WTC11 (cell line): ENCODE measurements at regions not wholly inside any gene's neighbourhood (a gene's known extent, or its start where the extent isn't known, plus 50 kb on each side); places are given as distances from the start of the nearest gene placed in this dataset.

Experiments
- ATAC-seq: fragments of 200-7000 bp; cut with Tn5 transposase; 2 replicates; pipeline ENCODE4 v1.10.0; 2021; ENCODE audit warnings: mild to moderate bottlenecking, moderate library complexity
- CTCF ChIA-PET: fragments of 300-600 bp; sonication (Branson Sonifier 250); formaldehyde crosslinking; loops from one replicate; lab custom pipeline; 2021; ENCODE audit warnings: antibody characterized with exemption; lab: Charles Lee
- POLR2A ChIA-PET: fragments of 350-600 bp; sonication (Branson Sonifier 250); formaldehyde crosslinking; loops from one replicate; lab custom pipeline; 2021; ENCODE audit warnings: antibody characterized with exemption; lab: Charles Lee
- DNase-seq: peaks from one replicate; pipeline ENCODE4 v3.0.0; 2021; ENCODE audit warnings: low spot score
- H3K27ac Mint-ChIP-seq: 2 replicates; pipeline ENCODE4 v1.8.0; 2021; ENCODE audit warnings: mixed read lengths
- H3K27me3 Mint-ChIP-seq: 2 replicates; pipeline ENCODE4 v1.8.0; 2021; ENCODE audit warnings: low read depth, mild to moderate bottlenecking, moderate library complexity, mixed read lengths
- H3K36me3 Mint-ChIP-seq: 2 replicates; pipeline ENCODE4 v1.8.0; 2021; ENCODE audit warnings: mixed read lengths
- H3K4me1 Mint-ChIP-seq: 2 replicates; pipeline ENCODE4 v1.8.0; 2022; ENCODE audit warnings: mixed read lengths
- H3K4me3 Mint-ChIP-seq: 2 replicates; pipeline ENCODE4 v1.8.0; 2021; ENCODE audit warnings: mild to moderate bottlenecking, moderate library complexity, mixed read lengths
- H3K9me3 Mint-ChIP-seq: 2 replicates; pipeline ENCODE4 v1.8.0; 2021; ENCODE audit warnings: mixed read lengths
- CBFB ChIP-seq: sonication (generic); formaldehyde crosslinking; IDR thresholded peaks from 2 replicates; pipeline ENCODE4 v1.8.1; 2022; ENCODE audit warnings: mild to moderate bottlenecking, low read depth, missing genetic modification reagents
- ESRRA ChIP-seq: sonication (generic); formaldehyde crosslinking; IDR thresholded peaks from 2 replicates; pipeline ENCODE4 v1.8.1; 2022; ENCODE audit warnings: mild to moderate bottlenecking, missing genetic modification reagents, borderline replicate concordance
- FOXJ3 ChIP-seq: sonication (generic); formaldehyde crosslinking; IDR thresholded peaks from 2 replicates; pipeline ENCODE4 v1.9.0; 2021; ENCODE audit warnings: missing genetic modification reagents, mild to moderate bottlenecking, borderline replicate concordance
- FOXK1 ChIP-seq: sonication (generic); formaldehyde crosslinking; IDR thresholded peaks from 2 replicates; pipeline ENCODE4 v1.8.0; 2022; ENCODE audit warnings: mild to moderate bottlenecking, moderate library complexity, missing genetic modification reagents
- GTF2I ChIP-seq: fragments of 250-450 bp; sonication (Bioruptor Pico); conservative IDR thresholded peaks from 2 replicates; pipeline ENCODE4 v1.4.0; 2021; ENCODE audit warnings: mild to moderate bottlenecking
- IRF2 ChIP-seq: sonication (generic); formaldehyde crosslinking; IDR thresholded peaks from 2 replicates; pipeline ENCODE4 v1.8.0; 2022; ENCODE audit warnings: low read depth, missing genetic modification reagents, borderline replicate concordance
- OVOL2 ChIP-seq: fragments of 250-450 bp; sonication (Bioruptor Pico); IDR thresholded peaks from 2 replicates; pipeline ENCODE4 v1.9.0; 2021; ENCODE audit warnings: mild to moderate bottlenecking, borderline replicate concordance
- PRRX2 ChIP-seq: fragments of 250-450 bp; sonication (Bioruptor Pico); IDR thresholded peaks from 2 replicates; pipeline ENCODE4 v1.8.0; 2021; ENCODE audit warnings: mild to moderate bottlenecking
- RORB ChIP-seq: fragments of 250-450 bp; sonication (Bioruptor Pico); IDR thresholded peaks from 2 replicates; pipeline ENCODE4 v1.9.0; 2021; ENCODE audit warnings: mild to moderate bottlenecking
- SP1 ChIP-seq: sonication (generic); formaldehyde crosslinking; conservative IDR thresholded peaks from 2 replicates; pipeline ENCODE4 v1.8.1; 2022; ENCODE audit warnings: missing genetic modification reagents
- ZNF138 ChIP-seq: sonication (generic); formaldehyde crosslinking; conservative IDR thresholded peaks from 2 replicates; pipeline ENCODE4 v1.8.1; 2022; ENCODE audit warnings: mild to moderate bottlenecking, moderate library complexity, missing genetic modification reagents
- ZNF317 ChIP-seq: sonication (generic); formaldehyde crosslinking; IDR thresholded peaks from 2 replicates; pipeline ENCODE4 v1.8.1; 2023; ENCODE audit warnings: low read depth, mild to moderate bottlenecking, moderate library complexity, missing genetic modification reagents, borderline replicate concordance
- ZNF423 ChIP-seq: fragments of 250-450 bp; sonication (Bioruptor Pico); IDR thresholded peaks from 2 replicates; pipeline ENCODE4 v2.1.2; 2022; ENCODE audit warnings: mild to moderate bottlenecking, moderate library complexity
- TF ChIP-seq, protein P1 (sequence below): sonication (generic); formaldehyde crosslinking; IDR thresholded peaks from 2 replicates; pipeline ENCODE4 v1.8.1; 2023; ENCODE audit warnings: mild to moderate bottlenecking, missing genetic modification reagents
- TF ChIP-seq, protein P2 (sequence below): sonication (generic); formaldehyde crosslinking; IDR thresholded peaks from 2 replicates; pipeline ENCODE4 v1.8.1; 2023; ENCODE audit warnings: mild to moderate bottlenecking, missing genetic modification reagents
- TF ChIP-seq, protein P3 (sequence below): sonication (generic); formaldehyde crosslinking; IDR thresholded peaks from 2 replicates; pipeline ENCODE4 v1.8.1; 2022; ENCODE audit warnings: low read depth, missing genetic modification reagents, borderline replicate concordance
- TF ChIP-seq, protein P4 (sequence below): fragments of 250-450 bp; sonication (Bioruptor Pico); IDR thresholded peaks from 2 replicates; pipeline ENCODE4 v1.9.0; 2021; ENCODE audit warnings: mild to moderate bottlenecking
- TF ChIP-seq, protein P5 (sequence below): fragments of 250-450 bp; sonication (Bioruptor Pico); IDR thresholded peaks from 2 replicates; pipeline ENCODE4 v1.9.0; 2021; ENCODE audit warnings: moderate library complexity, mild to moderate bottlenecking, inconsistent platforms, borderline replicate concordance
- TF ChIP-seq, protein P6 (sequence below): sonication (generic); formaldehyde crosslinking; IDR thresholded peaks from 2 replicates; pipeline ENCODE4 v1.8.0; 2022; ENCODE audit warnings: mild to moderate bottlenecking, missing genetic modification reagents
- TF ChIP-seq, protein P7 (sequence below): fragments of 200-600 bp; IDR thresholded peaks from 2 replicates; pipeline ENCODE4 v1.8.0; 2022; ENCODE audit warnings: antibody characterized with exemption

DNA sequence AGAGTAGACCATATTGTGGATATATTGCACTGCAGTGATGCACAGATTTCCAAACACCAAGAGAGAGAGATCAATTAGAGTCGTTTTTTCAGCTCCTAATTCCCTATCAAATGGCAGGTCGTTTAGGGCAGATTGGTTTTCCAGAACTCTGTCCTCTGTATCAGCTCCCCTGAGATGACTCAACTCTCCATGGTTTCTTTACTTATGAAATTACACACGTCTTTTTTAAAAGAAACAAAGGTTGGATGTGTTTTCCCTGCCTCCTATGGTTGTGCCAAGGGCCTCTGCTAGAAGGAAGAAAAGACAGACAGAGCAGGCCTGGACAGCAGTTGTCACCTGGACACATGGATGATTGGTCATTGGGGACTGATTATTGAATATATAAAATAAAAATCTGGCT lies 478.1 kb upstream of the NBEA start (continued):
- TF ChIP-seq, protein P1, sequence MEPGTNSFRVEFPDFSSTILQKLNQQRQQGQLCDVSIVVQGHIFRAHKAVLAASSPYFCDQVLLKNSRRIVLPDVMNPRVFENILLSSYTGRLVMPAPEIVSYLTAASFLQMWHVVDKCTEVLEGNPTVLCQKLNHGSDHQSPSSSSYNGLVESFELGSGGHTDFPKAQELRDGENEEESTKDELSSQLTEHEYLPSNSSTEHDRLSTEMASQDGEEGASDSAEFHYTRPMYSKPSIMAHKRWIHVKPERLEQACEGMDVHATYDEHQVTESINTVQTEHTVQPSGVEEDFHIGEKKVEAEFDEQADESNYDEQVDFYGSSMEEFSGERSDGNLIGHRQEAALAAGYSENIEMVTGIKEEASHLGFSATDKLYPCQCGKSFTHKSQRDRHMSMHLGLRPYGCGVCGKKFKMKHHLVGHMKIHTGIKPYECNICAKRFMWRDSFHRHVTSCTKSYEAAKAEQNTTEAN (CRISPR knock-in tag), result no peak
- TF ChIP-seq ZNF138 (CRISPR knock-in tag) (no peak), CBFB (CRISPR knock-in tag) (no peak), IRF2 (CRISPR knock-in tag) (no peak), GTF2I (CRISPR knock-in tag) (no peak)
- TF ChIP-seq, protein P2, sequence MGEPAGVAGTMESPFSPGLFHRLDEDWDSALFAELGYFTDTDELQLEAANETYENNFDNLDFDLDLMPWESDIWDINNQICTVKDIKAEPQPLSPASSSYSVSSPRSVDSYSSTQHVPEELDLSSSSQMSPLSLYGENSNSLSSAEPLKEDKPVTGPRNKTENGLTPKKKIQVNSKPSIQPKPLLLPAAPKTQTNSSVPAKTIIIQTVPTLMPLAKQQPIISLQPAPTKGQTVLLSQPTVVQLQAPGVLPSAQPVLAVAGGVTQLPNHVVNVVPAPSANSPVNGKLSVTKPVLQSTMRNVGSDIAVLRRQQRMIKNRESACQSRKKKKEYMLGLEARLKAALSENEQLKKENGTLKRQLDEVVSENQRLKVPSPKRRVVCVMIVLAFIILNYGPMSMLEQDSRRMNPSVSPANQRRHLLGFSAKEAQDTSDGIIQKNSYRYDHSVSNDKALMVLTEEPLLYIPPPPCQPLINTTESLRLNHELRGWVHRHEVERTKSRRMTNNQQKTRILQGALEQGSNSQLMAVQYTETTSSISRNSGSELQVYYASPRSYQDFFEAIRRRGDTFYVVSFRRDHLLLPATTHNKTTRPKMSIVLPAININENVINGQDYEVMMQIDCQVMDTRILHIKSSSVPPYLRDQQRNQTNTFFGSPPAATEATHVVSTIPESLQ (CRISPR knock-in tag), result no peak

DNA sequence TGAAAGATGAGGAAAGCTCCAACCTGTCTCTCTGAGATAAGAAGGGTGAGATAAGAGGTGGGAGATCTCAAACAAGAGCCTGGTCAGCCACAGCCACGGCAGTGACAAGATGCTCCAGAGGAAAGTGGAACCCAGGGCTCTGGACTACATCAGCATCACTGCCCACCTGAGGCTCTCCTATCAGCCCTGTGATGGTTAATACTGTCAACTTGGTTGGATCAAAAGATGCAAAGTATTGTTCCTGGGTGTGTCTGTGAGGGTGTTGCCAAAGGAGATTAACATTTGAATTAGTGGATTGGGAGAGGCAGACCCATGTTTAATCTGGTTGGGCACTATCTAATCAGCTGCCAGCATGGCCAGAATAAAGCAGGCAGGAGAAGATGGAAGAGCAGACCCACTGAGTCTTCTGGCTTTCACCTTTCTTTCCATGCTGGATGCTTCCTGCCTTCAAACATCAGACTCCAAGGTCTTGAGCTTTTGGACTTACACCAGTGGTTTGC lies 476.6 kb upstream of the NBEA start:
- no peak for ATAC-seq
- CTCF ChIA-PET, result no interaction called here
- peaks cover 4% of the 10 kb centered on the region; the same call in 1 of the 2 replicates for H3K4me1 Mint-ChIP-seq
- H3K9me3 Mint-ChIP-seq, result peaks cover 4% of the 10 kb centered on the region; the same call in 1 of the 2 replicates
- H3K4me3 Mint-ChIP-seq, result no peak overlapping the region
- POLR2A ChIA-PET, result no interaction called here
- no peak for DNase-seq
- H3K27me3 Mint-ChIP-seq, result no peaks in the 10 kb centered on the region
- TF ChIP-seq, protein P3, sequence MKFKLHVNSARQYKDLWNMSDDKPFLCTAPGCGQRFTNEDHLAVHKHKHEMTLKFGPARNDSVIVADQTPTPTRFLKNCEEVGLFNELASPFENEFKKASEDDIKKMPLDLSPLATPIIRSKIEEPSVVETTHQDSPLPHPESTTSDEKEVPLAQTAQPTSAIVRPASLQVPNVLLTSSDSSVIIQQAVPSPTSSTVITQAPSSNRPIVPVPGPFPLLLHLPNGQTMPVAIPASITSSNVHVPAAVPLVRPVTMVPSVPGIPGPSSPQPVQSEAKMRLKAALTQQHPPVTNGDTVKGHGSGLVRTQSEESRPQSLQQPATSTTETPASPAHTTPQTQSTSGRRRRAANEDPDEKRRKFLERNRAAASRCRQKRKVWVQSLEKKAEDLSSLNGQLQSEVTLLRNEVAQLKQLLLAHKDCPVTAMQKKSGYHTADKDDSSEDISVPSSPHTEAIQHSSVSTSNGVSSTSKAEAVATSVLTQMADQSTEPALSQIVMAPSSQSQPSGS (CRISPR knock-in tag), result no peak
- TF ChIP-seq, protein P4, sequence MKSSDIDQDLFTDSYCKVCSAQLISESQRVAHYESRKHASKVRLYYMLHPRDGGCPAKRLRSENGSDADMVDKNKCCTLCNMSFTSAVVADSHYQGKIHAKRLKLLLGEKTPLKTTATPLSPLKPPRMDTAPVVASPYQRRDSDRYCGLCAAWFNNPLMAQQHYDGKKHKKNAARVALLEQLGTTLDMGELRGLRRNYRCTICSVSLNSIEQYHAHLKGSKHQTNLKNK (CRISPR knock-in tag), result no peak
- TF ChIP-seq ESRRA (CRISPR knock-in tag) (no peak), PRRX2 (no peak), ZNF423 (CRISPR knock-in tag) (no peak)
- TF ChIP-seq, protein P5, sequence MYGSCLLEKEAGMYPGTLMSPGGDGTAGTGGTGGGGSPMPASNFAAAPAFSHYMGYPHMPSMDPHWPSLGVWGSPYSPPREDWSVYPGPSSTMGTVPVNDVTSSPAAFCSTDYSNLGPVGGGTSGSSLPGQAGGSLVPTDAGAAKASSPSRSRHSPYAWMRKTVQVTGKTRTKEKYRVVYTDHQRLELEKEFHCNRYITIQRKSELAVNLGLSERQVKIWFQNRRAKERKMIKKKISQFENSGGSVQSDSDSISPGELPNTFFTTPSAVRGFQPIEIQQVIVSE, result no peak
- TF ChIP-seq, protein P6, sequence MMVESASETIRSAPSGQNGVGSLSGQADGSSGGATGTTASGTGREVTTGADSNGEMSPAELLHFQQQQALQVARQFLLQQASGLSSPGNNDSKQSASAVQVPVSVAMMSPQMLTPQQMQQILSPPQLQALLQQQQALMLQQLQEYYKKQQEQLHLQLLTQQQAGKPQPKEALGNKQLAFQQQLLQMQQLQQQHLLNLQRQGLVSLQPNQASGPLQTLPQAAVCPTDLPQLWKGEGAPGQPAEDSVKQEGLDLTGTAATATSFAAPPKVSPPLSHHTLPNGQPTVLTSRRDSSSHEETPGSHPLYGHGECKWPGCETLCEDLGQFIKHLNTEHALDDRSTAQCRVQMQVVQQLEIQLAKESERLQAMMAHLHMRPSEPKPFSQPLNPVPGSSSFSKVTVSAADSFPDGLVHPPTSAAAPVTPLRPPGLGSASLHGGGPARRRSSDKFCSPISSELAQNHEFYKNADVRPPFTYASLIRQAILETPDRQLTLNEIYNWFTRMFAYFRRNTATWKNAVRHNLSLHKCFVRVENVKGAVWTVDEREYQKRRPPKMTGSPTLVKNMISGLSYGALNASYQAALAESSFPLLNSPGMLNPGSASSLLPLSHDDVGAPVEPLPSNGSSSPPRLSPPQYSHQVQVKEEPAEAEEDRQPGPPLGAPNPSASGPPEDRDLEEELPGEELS, result no peak
- no peak overlapping the region for H3K27ac Mint-ChIP-seq
- no peaks in the 10 kb centered on the region for H3K36me3 Mint-ChIP-seq

DNA sequence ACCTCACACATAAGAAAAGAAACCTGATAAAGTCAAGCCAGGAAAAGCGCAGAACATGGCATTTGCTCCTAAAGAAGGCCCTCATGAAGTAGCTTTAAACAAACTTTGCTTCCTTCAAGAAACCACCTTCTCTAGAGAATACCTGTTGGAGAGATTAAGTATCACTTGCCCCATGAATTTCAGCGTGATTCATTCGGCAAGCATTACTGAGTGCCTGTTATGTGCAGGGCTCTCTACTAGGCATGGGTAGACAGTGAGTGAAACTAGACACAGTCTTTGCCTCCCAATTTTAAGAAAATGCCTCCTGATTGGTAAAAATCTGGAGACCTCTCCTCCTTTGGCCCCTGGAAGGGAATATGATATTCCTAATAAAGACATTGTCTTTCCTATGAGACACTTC lies 475.8 kb upstream of the NBEA start:
- H3K9me3 Mint-ChIP-seq, result peaks cover 4% of the 10 kb centered on the region; the same call in 1 of the 2 replicates
- no peaks in the 10 kb centered on the region for H3K27me3 Mint-ChIP-seq
- peaks cover 4% of the 10 kb centered on the region; the same call in 1 of the 2 replicates for H3K4me1 Mint-ChIP-seq
- ATAC-seq (no peak), DNase-seq (no peak)
- H3K36me3 Mint-ChIP-seq, result no peaks in the 10 kb centered on the region
- ChIA-PET POLR2A (no interaction called here), CTCF (interaction anchor here (1.3 to 1.4 kb wide), 3 partner anchors 11 to 108 kb away, joined by 3 to 5 read pairs (median 4); no protein-coding TSS in a partner anchor)
- H3K27ac Mint-ChIP-seq, result no peak overlapping the region
- no peak for TF ChIP-seq FOXJ3 (CRISPR knock-in tag)
- no peak for TF ChIP-seq RORB (CRISPR knock-in tag)
- TF ChIP-seq, protein P6, result no peak
- TF ChIP-seq, protein P7, sequence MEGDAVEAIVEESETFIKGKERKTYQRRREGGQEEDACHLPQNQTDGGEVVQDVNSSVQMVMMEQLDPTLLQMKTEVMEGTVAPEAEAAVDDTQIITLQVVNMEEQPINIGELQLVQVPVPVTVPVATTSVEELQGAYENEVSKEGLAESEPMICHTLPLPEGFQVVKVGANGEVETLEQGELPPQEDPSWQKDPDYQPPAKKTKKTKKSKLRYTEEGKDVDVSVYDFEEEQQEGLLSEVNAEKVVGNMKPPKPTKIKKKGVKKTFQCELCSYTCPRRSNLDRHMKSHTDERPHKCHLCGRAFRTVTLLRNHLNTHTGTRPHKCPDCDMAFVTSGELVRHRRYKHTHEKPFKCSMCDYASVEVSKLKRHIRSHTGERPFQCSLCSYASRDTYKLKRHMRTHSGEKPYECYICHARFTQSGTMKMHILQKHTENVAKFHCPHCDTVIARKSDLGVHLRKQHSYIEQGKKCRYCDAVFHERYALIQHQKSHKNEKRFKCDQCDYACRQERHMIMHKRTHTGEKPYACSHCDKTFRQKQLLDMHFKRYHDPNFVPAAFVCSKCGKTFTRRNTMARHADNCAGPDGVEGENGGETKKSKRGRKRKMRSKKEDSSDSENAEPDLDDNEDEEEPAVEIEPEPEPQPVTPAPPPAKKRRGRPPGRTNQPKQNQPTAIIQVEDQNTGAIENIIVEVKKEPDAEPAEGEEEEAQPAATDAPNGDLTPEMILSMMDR, result no peak
- TF ChIP-seq OVOL2 (CRISPR knock-in tag), result no peak
- no peak for TF ChIP-seq SP1 (CRISPR knock-in tag)
- TF ChIP-seq, protein P4 (CRISPR knock-in tag), result no peak
- TF ChIP-seq PRRX2, result no peak
- TF ChIP-seq ZNF317 (CRISPR knock-in tag), result no peak
- no peak for TF ChIP-seq FOXK1 (CRISPR knock-in tag)
- no peak overlapping the region for H3K4me3 Mint-ChIP-seq
